Natural killer cell (primary cell): ENCODE measurements at regions not wholly inside any gene's neighbourhood (a gene's known extent, or its start where the extent isn't known, plus 50 kb on each side); places are given as distances from the start of the nearest gene placed in this dataset.
"Not testable (repeated sequence)": the region's sequence is repeated elsewhere in the genome, so short reads cannot be mapped to it uniquely, and the experiment has no call there.

Source experiments
- ATAC-seq, 3 donors: fragments of 150-1000 bp in 2 of 3; fragments of 200-7000 bp in 1 of 3; cut with Tn5 transposase; 1 replicate in 1 of 3; 2 replicates in 2 of 3; pipeline ENCODE4 v1.10.0; 2021; ENCODE audit warnings: mild to moderate bottlenecking in 2 of 3, moderate library complexity in 2 of 3
- DNase-seq, 2 donors: peaks; one replicate each; pipeline versions ENCODE4 v3.0.0 to v3.0.0-alpha.2; 2013 to 2021; ENCODE audit warnings: mixed read lengths in 1 of 2
- H3K27ac ChIP-seq: one replicate; pipeline ENCODE4 v1.5.1; 2013; ENCODE audit warnings: mild to moderate bottlenecking, low read length
- H3K27me3 ChIP-seq: one replicate; pipeline ENCODE4 v1.6.1; 2013; ENCODE audit warnings: low read length; ENCODE audit not compliant: control insufficient read depth, insufficient read depth
- H3K36me3 ChIP-seq: one replicate; pipeline ENCODE4 v1.6.1; 2013; ENCODE audit warnings: low read length; ENCODE audit not compliant: control insufficient read depth, insufficient read depth
- H3K4me1 ChIP-seq: one replicate; pipeline ENCODE4 v1.6.1; 2013; ENCODE audit warnings: low read length; ENCODE audit not compliant: control insufficient read depth, insufficient read depth
- H3K4me3 ChIP-seq: one replicate; pipeline ENCODE4 v1.5.1; 2013; ENCODE audit warnings: low read length
- H3K9me3 ChIP-seq: one replicate; pipeline ENCODE4 v1.6.1; 2013; ENCODE audit warnings: low read length; ENCODE audit not compliant: control insufficient read depth, insufficient read depth
- H3K27ac Mint-ChIP-seq, 2 donors: one replicate each; pipeline ENCODE4 v1.8.0; 2022; ENCODE audit warnings: mild to moderate bottlenecking in 2 of 2, mixed read lengths in 2 of 2, moderate library complexity in 1 of 2
- H3K27me3 Mint-ChIP-seq, 2 donors: one replicate each; pipeline ENCODE4 v1.8.0; 2022; ENCODE audit warnings: low read depth in 2 of 2, mixed read lengths in 2 of 2
- H3K36me3 Mint-ChIP-seq: one replicate; pipeline ENCODE4 v1.8.0; 2022; ENCODE audit warnings: mixed read lengths
- H3K4me1 Mint-ChIP-seq, 2 donors: one replicate each; pipeline ENCODE4 v1.8.0; 2022; ENCODE audit warnings: mixed read lengths in 2 of 2
- H3K4me3 Mint-ChIP-seq: one replicate; pipeline ENCODE4 v1.8.0; 2022; ENCODE audit warnings: mild to moderate bottlenecking, moderate library complexity, mixed read lengths
- H3K9me3 Mint-ChIP-seq, 2 donors: one replicate each; pipeline ENCODE4 v1.8.0; 2022; ENCODE audit warnings: mixed read lengths in 2 of 2
- WGBS: methylation state at CpG from one replicate; pipeline ENCODE4 v1.1.7; 2013; ENCODE audit warnings: missing lambda C conversion rate; ENCODE audit not compliant: insufficient coverage; 5-methylcytosine and 5-hydroxymethylcytosine counted together
- intact Hi-C: fragments of 100-400 bp; cut with micrococcal nuclease; formaldehyde crosslinking; loops from one replicate; pipeline ENCODE4 v1.14.2; 2022
- TF ChIP-seq, protein P1 (sequence below): fragments of 200-600 bp; IDR thresholded peaks from one replicate; pipeline ENCODE4 v1.8.0; 2022; ENCODE audit warnings: antibody characterized with exemption

DNA sequence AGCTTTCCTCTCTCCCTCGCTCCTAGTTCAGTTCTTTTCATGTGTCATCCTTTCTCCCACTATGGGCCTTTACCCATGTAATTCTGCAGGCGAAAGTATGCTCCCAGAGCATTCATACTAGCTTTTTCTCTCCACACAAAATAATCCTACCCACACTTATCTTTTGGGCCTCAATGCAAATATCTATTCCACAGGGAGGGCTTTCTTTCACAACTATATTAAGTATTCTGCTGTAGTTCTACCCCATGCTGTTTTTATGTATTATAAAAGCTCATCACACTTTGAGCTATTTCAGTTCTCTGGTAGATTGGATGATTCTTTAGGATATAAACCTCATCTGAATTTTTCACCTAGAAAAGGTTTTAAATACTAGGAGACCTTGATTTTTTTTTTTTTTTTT, 774.6 kb upstream of the CRIM1 start:
- no peaks in the 10 kb centered on the region for H3K27me3 Mint-ChIP-seq

DNA sequence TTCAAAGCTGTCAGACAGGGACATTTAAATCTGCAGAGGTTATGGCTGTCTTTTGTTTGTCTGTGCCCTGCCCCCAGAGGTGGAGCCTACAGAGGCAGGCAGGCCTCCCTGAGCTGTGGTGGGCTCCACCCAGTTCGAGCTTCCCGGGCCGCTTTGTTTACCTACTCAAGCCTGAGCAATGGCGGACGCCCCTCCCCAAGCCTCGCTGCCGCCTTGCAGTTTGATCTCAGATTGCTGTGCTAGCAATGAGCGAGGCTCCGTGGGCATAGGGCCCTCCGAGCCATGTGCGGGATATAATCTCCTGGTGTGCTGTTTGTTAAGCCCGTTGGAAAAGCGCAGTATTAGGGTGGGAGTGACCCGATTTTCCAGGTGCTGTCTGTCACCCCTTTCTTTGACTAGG, 787.0 kb upstream of the CRIM1 start:
- ATAC-seq, H3K36me3 Mint-ChIP-seq, H3K27ac ChIP-seq, H3K36me3 ChIP-seq, DNase-seq, H3K27ac Mint-ChIP-seq, H3K4me3 ChIP-seq, H3K27me3 Mint-ChIP-seq, H3K4me3 Mint-ChIP-seq, H3K4me1 ChIP-seq, H3K9me3 ChIP-seq, intact Hi-C loops, H3K4me1 Mint-ChIP-seq, H3K27me3 ChIP-seq: not testable (repeated sequence)
- peaks cover 10 to 13% of the 10 kb centered on the region in 2 donors for H3K9me3 Mint-ChIP-seq
- WGBS: 75% methylated on average over 14 of the region's 14 CpGs

More for the DNA sequence above, 774.6 kb upstream of the CRIM1 start:
- Histone ChIP-seq H3K36me3 (no peaks in the 10 kb centered on the region), H3K27me3 (no peaks in the 10 kb centered on the region), H3K27ac (no peak overlapping the region), H3K9me3 (no peaks in the 10 kb centered on the region), H3K4me1 (no peaks in the 10 kb centered on the region), H3K4me3 (no peak overlapping the region)
- no peaks in the 10 kb centered on the region for H3K36me3 Mint-ChIP-seq
- peaks cover 7 to 13% of the 10 kb centered on the region in 2 donors for H3K9me3 Mint-ChIP-seq
- H3K4me1 Mint-ChIP-seq: no peaks in the 10 kb centered on the region
- no peak overlapping the region for H3K4me3 Mint-ChIP-seq
- intact Hi-C loops: no loop called here
- ATAC-seq (no peak), DNase-seq (no peak)
- H3K27ac Mint-ChIP-seq: no peak overlapping the region
- WGBS: 79% methylated on average over 2 of the region's 2 CpGs
- TF ChIP-seq, protein P1, sequence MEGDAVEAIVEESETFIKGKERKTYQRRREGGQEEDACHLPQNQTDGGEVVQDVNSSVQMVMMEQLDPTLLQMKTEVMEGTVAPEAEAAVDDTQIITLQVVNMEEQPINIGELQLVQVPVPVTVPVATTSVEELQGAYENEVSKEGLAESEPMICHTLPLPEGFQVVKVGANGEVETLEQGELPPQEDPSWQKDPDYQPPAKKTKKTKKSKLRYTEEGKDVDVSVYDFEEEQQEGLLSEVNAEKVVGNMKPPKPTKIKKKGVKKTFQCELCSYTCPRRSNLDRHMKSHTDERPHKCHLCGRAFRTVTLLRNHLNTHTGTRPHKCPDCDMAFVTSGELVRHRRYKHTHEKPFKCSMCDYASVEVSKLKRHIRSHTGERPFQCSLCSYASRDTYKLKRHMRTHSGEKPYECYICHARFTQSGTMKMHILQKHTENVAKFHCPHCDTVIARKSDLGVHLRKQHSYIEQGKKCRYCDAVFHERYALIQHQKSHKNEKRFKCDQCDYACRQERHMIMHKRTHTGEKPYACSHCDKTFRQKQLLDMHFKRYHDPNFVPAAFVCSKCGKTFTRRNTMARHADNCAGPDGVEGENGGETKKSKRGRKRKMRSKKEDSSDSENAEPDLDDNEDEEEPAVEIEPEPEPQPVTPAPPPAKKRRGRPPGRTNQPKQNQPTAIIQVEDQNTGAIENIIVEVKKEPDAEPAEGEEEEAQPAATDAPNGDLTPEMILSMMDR: no peak

DNA sequence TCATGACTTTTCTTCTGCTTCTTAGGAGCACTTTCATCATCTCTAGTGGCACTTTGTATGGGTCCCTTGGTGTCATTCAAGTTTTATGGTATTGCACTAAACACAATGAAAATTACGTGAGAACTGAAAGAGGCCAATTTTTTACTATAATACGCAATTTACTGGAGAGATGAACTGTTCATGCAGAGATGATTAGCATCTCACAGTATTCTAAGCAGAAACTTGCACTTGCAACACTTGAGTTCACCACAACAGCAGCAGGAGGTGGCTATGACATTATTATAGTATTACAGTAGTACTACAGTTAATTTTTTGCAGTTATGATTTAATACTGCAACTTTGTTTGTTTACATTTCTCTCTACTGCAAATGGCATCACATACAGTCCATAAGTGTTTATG, 793.1 kb upstream of the CRIM1 start:
- Histone ChIP-seq H3K9me3 (no peaks in the 10 kb centered on the region), H3K36me3 (no peaks in the 10 kb centered on the region), H3K4me3 (no peak overlapping the region), H3K27ac (no peak overlapping the region), H3K27me3 (no peaks in the 10 kb centered on the region), H3K4me1 (no peaks in the 10 kb centered on the region)
- intact Hi-C loops: no loop called here
- DNase-seq: no peak
- 93% methylated on average over 2 of the region's 2 CpGs for WGBS
- Mint-ChIP-seq H3K27me3 (no peaks in the 10 kb centered on the region), H3K27ac (no peak overlapping the region), H3K36me3 (no peaks in the 10 kb centered on the region), H3K9me3 (peaks cover 10 to 12% of the 10 kb centered on the region in 2 donors), H3K4me1 (no peaks in the 10 kb centered on the region), H3K4me3 (no peak overlapping the region)
- TF ChIP-seq, protein P1: no peak
- no peak for ATAC-seq

DNA sequence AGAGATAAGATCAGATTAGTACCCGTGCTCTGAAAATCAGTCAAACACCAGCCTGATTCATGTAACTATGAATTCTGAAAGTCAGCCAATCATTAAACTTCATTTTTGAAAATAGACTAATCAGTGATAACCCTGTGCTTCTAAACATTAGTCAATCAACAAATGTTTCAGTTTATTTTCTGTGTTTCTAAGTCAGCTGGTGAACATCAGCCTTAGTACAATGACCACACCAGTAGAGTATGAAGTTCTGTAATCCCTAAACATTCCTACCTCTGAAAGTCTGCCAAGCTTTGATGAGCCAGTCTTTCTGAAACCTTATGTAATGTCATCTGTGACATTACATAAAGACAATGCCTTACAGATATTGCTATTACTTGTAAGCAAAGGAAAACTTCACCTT, 807.4 kb upstream of the CRIM1 start:
- Mint-ChIP-seq H3K4me1 (no peaks in the 10 kb centered on the region), H3K9me3 (peaks cover 9 to 12% of the 10 kb centered on the region in 2 donors), H3K27ac (no peak overlapping the region), H3K4me3 (no peak overlapping the region), H3K27me3 (no peaks in the 10 kb centered on the region), H3K36me3 (no peaks in the 10 kb centered on the region)
- WGBS: 83% methylated on average over 1 of the region's 1 CpG
- ATAC-seq (no peak), DNase-seq (no peak)
- TF ChIP-seq, protein P1: no peak
- H3K36me3 ChIP-seq: no peaks in the 10 kb centered on the region
- no peak overlapping the region for H3K27ac ChIP-seq
- H3K27me3 ChIP-seq: no peaks in the 10 kb centered on the region
- no peaks in the 10 kb centered on the region for H3K4me1 ChIP-seq
- H3K9me3 ChIP-seq: no peaks in the 10 kb centered on the region
- no peak overlapping the region for H3K4me3 ChIP-seq
- intact Hi-C loops: no loop called here
